K562 (cell line): ENCODE measurements at regions not wholly inside any gene's neighbourhood (a gene's known extent, or its start where the extent isn't known, plus 50 kb on each side); places are given as distances from the start of the nearest gene placed in this dataset.
A peak's percentile ranks its signal among the peaks of the same experiment; 100 is the strongest.

ENCODE experiments used
- ATAC-seq: fragments of 200-7000 bp; cut with Tn5 transposase; 3 replicates; pipeline ENCODE4 v1.9.1; 2020; ENCODE audit warnings: moderate library complexity
- BruUV-seq: library from RNA; stranded (reverse); fragments of 400-500 nt; replicated peaks from 2 replicates; lab custom pipeline; 2021; lab: Mats Ljungman, UMichigan
- CTCF ChIA-PET: fragments of 300-600 bp; formaldehyde crosslinking; extraction: SDS; loops from one replicate; lab custom pipeline; 2021; ENCODE audit warnings: low intra/inter-chr PET ratio; lab: Yijun Ruan, JAX
- POLR2A ChIA-PET: fragments of 300-600, 350-650 bp; sonication (Branson Sonifier 250); formaldehyde crosslinking; extraction: SDS; loops from one replicate; lab custom pipeline; 2021; ENCODE audit warnings: antibody characterized with exemption, inconsistent platforms; lab: Yijun Ruan, JAX
- DNase-seq, 4 experiments: peaks; one replicate each; pipeline versions ENCODE4 v3.0.0 to v3.0.0-alpha.2; 2011 to 2018; ENCODE audit warnings: low spot score in 3 of 4, mixed read lengths in 3 of 4; ENCODE audit errors: extremely low read depth in 1 of 4
- FAIRE-seq: peaks from 2 replicates; lab custom pipeline; 2011; peaks lifted over from hg19 to GRCh38; lab: Jason Lieb, UNC
- H2AFZ ChIP-seq: 2 replicates; pipeline ENCODE4 v1.6.0; 2011; ENCODE audit warnings: low read depth, low read length, control low read depth, inconsistent platforms
- H3K27ac ChIP-seq: fragments of 200-600 bp; 3 replicates; pipeline ENCODE4 v1.8.0; 2011; ENCODE audit warnings: low read depth, mild to moderate bottlenecking, control low read depth, inconsistent platforms, low read length, moderate library complexity, mixed read lengths; ENCODE audit errors: extremely low read depth
- H3K27me3 ChIP-seq, 2 experiments: fragments of 300-600 bp in 1 of 2; 2 replicates in 1 of 2; 3 replicates in 1 of 2; pipeline versions ENCODE4 v1.6.0 to v1.8.0; 2011; ENCODE audit warnings: inconsistent platforms in 2 of 2, low read length in 2 of 2, mild to moderate bottlenecking in 1 of 2, mixed read lengths in 1 of 2, moderate library complexity in 1 of 2; ENCODE audit not compliant: control insufficient read depth in 2 of 2, insufficient read depth in 2 of 2
- H3K36me3 ChIP-seq: fragments of 300-600 bp; 3 replicates; pipeline ENCODE4 v1.8.0; 2011; ENCODE audit warnings: mild to moderate bottlenecking, low read length, inconsistent platforms; ENCODE audit not compliant: control insufficient read depth, insufficient read depth
- H3K4me1 ChIP-seq, 2 experiments: fragments of 200-600 bp in 1 of 2; replicated peaks in 1 of 2; 2 replicates in 1 of 2; 3 replicates in 1 of 2; pipeline versions ENCODE4 v1.5.1 to v1.8.0; 2011; ENCODE audit warnings: inconsistent platforms in 2 of 2, low read length in 2 of 2, mild to moderate bottlenecking in 1 of 2, mixed read lengths in 1 of 2, moderate library complexity in 1 of 2; ENCODE audit not compliant: control insufficient read depth in 2 of 2, insufficient read depth in 2 of 2
- H3K4me2 ChIP-seq: 2 replicates; pipeline ENCODE4 v1.6.1; 2011; ENCODE audit warnings: low read length, control low read depth, inconsistent platforms, mixed read lengths; ENCODE audit not compliant: insufficient read depth
- H3K4me3 ChIP-seq: fragments of 200-600 bp; sonication (generic), shearing (Covaris generic); 2 replicates; pipeline ENCODE4 v1.5.1; 2016; ENCODE audit warnings: control low read depth, inconsistent platforms
- H3K79me2 ChIP-seq: fragments of 200-600 bp; 3 replicates; pipeline ENCODE4 v1.8.0; 2011; ENCODE audit warnings: low read length, inconsistent platforms; ENCODE audit not compliant: control insufficient read depth, insufficient read depth
- H3K9ac ChIP-seq, 2 experiments: 2 replicates each; pipeline versions ENCODE4 v1.6.0 to v1.6.1; 2011; ENCODE audit warnings: low read depth in 2 of 2, low read length in 2 of 2, control low read depth in 1 of 2, inconsistent platforms in 1 of 2, mild to moderate bottlenecking in 1 of 2, mixed read lengths in 1 of 2; ENCODE audit not compliant: insufficient read depth in 1 of 2
- H3K9me1 ChIP-seq: one replicate; pipeline ENCODE4 v1.6.0; 2011; ENCODE audit warnings: inconsistent platforms, mild to moderate bottlenecking, low read length, moderate library complexity; ENCODE audit not compliant: control insufficient read depth, insufficient read depth
- H3K9me3 ChIP-seq: replicated peaks from 2 replicates; pipeline ENCODE4 v1.5.1; 2011; ENCODE audit warnings: low read depth, low read length, inconsistent platforms; ENCODE audit not compliant: control insufficient read depth, insufficient read depth
- H4K20me1 ChIP-seq: replicated peaks from 2 replicates; pipeline ENCODE4 v1.6.1; 2011; ENCODE audit warnings: low read length, inconsistent platforms, mixed read lengths; ENCODE audit not compliant: control insufficient read depth, insufficient read depth
- MGA ChIP-seq: fragments of 450-650 bp; IDR thresholded peaks from 2 replicates; pipeline ENCODE4 v1.6.1; 2016; ENCODE audit warnings: mild to moderate bottlenecking, moderate library complexity
- ZNF589 ChIP-seq: fragments of 200-800 bp; sonication (Bioruptor generic); IDR thresholded peaks from 2 replicates; pipeline ENCODE4 v1.6.1; 2016; ENCODE audit warnings: low read depth, missing genetic modification characterization, missing compliant biosample characterization
- WGBS: fragments of 100-300 bp; shearing (Covaris generic); methylation state at CpG from one replicate; pipeline ENCODE4 v1.1.6; 2016; ENCODE audit warnings: low coverage, mixed read lengths; ENCODE audit not compliant: insufficient coverage; ENCODE audit errors: missing lambda C conversion rate; 5-methylcytosine and 5-hydroxymethylcytosine counted together
- in situ Hi-C: fragments of 300-500 bp; cut with MboI; formaldehyde crosslinking; loops from 4 replicates; pipeline ENCODE4 v1.15.0; 2018; ENCODE audit warnings: inconsistent platforms, mixed read lengths
- intact Hi-C: fragments of 100-400 bp; cut with micrococcal nuclease; formaldehyde crosslinking; loops from 2 replicates; pipeline ENCODE4 v1.14.2; 2022

GRCh38 chr1:185404291-185404690 lies 87.2 kb upstream of the IVNS1ABP start:
- intact Hi-C loops (no loop called here), in situ Hi-C loops (no loop called here)
- H4K20me1 ChIP-seq, result no peaks in the 10 kb centered on the region
- H3K9me1 ChIP-seq, result no peaks in the 10 kb centered on the region
- no peak for FAIRE-seq
- POLR2A ChIA-PET, result no interaction called here
- no peak overlapping the region for H3K4me3 ChIP-seq
- DNase-seq, result no peak
- WGBS, result 24% methylated on average over 12 of the region's 12 CpGs
- no TSS peak for BruUV-seq
- no peak overlapping the region for H3K27ac ChIP-seq
- no peak overlapping the region for H3K4me2 ChIP-seq
- H2AFZ ChIP-seq, result peak overlapping the region; percentile 70
- CTCF ChIA-PET, result no interaction called here
- no peaks in the 10 kb centered on the region for H3K27me3 ChIP-seq
- peak overlapping the region in 1 of 2 experiments; percentile 76; a peak in 1 of 4 replicates for H3K9ac ChIP-seq
- peak; percentile 33; the same call in 2 of the 3 replicates for ATAC-seq
- H3K4me1 ChIP-seq, result peaks cover 6 to 16% of the 10 kb centered on the region in 2 experiments; a peak in 4 of 5 replicates
- no peaks in the 10 kb centered on the region for H3K36me3 ChIP-seq
- TF ChIP-seq ZNF589 (CRISPR knock-in tag), result no peak
- TF ChIP-seq MGA, result 0 out of 2 replicates have a peak, but pooled peaks have one; percentile 18
- no peaks in the 10 kb centered on the region for H3K79me2 ChIP-seq
- H3K9me3 ChIP-seq, result 0 out of 2 replicates have a peak, but pooled peaks cover 2% of the 10 kb centered on the region
